Naive thymus-derived CD4-positive, alpha-beta T cell (primary cell): ENCODE measurements at regions not wholly inside any gene's neighbourhood (a gene's known extent, or its start where the extent isn't known, plus 50 kb on each side); places are given as distances from the start of the nearest gene placed in this dataset.

Experiments used
- ATAC-seq: fragments of 150-1000 bp; cut with Tn5 transposase; 2 replicates; pipeline ENCODE4 v1.10.0; 2021; ENCODE audit warnings: mild to moderate bottlenecking, moderate library complexity
- CTCF ChIA-PET: fragments of 350-600 bp; sonication (Branson Sonifier 250); formaldehyde crosslinking; loops from one replicate; lab custom pipeline; 2021; ENCODE audit warnings: antibody characterized with exemption; lab: Charles Lee
- POLR2A ChIA-PET: fragments of 350-600 bp; sonication (Branson Sonifier 250); formaldehyde crosslinking; loops from one replicate; lab custom pipeline; 2021; ENCODE audit warnings: antibody characterized with exemption, inconsistent platforms; lab: Charles Lee
- DNase-seq, 9 donors: peaks; one replicate each; pipeline versions ENCODE4 v3.0.0 to v3.0.0-alpha.2; 2020 to 2022; ENCODE audit warnings: mixed read lengths in 1 of 9
- H3K27ac ChIP-seq: one replicate; pipeline ENCODE4 v1.7.0; 2013; ENCODE audit warnings: mild to moderate bottlenecking, low read depth, low read length, moderate library complexity
- H3K27me3 ChIP-seq, 2 donors: one replicate each; pipeline ENCODE4 v1.7.0; 2013; ENCODE audit warnings: low read length in 2 of 2, mild to moderate bottlenecking in 2 of 2, moderate library complexity in 2 of 2; ENCODE audit not compliant: control insufficient read depth in 2 of 2, insufficient read depth in 2 of 2
- H3K36me3 ChIP-seq, 3 experiments: 1 replicate in 2 of 3; 2 replicates in 1 of 3; pipeline ENCODE4 v1.7.0; 2013; ENCODE audit warnings: low read length in 3 of 3, mild to moderate bottlenecking in 3 of 3, moderate library complexity in 1 of 3; ENCODE audit not compliant: insufficient read depth in 3 of 3, control insufficient read depth in 2 of 3
- H3K4me1 ChIP-seq, 2 donors: one replicate each; pipeline ENCODE4 v1.7.0; 2013; ENCODE audit warnings: low read length in 2 of 2, mild to moderate bottlenecking in 2 of 2, moderate library complexity in 1 of 2; ENCODE audit not compliant: control insufficient read depth in 2 of 2, insufficient read depth in 2 of 2
- H3K4me3 ChIP-seq: 2 replicates; pipeline ENCODE4 v1.7.0; 2013; ENCODE audit warnings: mild to moderate bottlenecking, low read length
- H3K9me3 ChIP-seq, 3 experiments: 1 replicate in 2 of 3; 2 replicates in 1 of 3; pipeline ENCODE4 v1.7.0; 2013; ENCODE audit warnings: low read length in 3 of 3; ENCODE audit not compliant: control insufficient read depth in 2 of 3
- H3K27ac Mint-ChIP-seq, 9 donors: one replicate each; pipeline ENCODE4 v1.8.0; 2020 to 2022; ENCODE audit warnings: mixed read lengths in 9 of 9, mild to moderate bottlenecking in 8 of 9, moderate library complexity in 5 of 9, inconsistent platforms in 2 of 9
- H3K27me3 Mint-ChIP-seq, 5 donors: one replicate each; pipeline ENCODE4 v1.8.0; 2021 to 2022; ENCODE audit warnings: mixed read lengths in 5 of 5, mild to moderate bottlenecking in 1 of 5
- H3K36me3 Mint-ChIP-seq, 5 donors: one replicate each; pipeline ENCODE4 v1.8.0; 2020 to 2022; ENCODE audit warnings: mixed read lengths in 5 of 5, mild to moderate bottlenecking in 3 of 5, inconsistent platforms in 1 of 5
- H3K4me1 Mint-ChIP-seq, 7 donors: one replicate each; pipeline ENCODE4 v1.8.0; 2020 to 2022; ENCODE audit warnings: mixed read lengths in 7 of 7, mild to moderate bottlenecking in 3 of 7, inconsistent platforms in 1 of 7
- H3K4me3 Mint-ChIP-seq, 10 donors: one replicate each; pipeline ENCODE4 v1.8.0; 2020 to 2022; ENCODE audit warnings: mild to moderate bottlenecking in 10 of 10, mixed read lengths in 10 of 10, moderate library complexity in 6 of 10, inconsistent platforms in 2 of 10
- H3K9me3 Mint-ChIP-seq, 11 donors: one replicate each; pipeline ENCODE4 v1.8.0; 2020 to 2022; ENCODE audit warnings: mixed read lengths in 11 of 11, mild to moderate bottlenecking in 4 of 11, inconsistent platforms in 1 of 11, moderate library complexity in 1 of 11
- intact Hi-C, 2 donors: fragments of 100-400 bp; cut with micrococcal nuclease; formaldehyde crosslinking; loops; one replicate each; pipeline ENCODE4 v1.15.1; 2023

DNA sequence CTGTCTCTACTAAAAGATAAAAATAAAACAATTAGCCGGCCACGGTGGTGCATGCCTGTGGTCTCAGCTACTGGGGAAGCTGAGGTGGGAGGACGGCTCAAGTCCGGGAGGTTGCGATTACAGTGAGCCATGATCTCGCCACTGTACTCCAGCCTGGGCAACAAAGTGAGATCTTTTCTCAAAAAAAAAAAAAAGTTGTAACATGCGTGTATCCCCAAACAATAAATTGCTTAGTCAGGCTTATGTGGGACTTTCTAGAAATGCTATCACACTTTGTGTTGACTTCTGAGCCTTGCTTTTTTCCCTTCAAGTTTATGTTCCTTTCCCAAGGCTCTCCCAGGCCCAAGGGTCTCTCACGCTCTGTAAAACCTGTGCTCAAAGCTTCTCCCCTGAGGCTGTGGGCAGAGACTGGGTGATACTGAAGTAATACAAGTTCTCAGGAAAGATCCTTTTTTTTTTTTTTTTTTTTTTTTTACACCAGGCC, 88.0 kb upstream of the TNS3 start:
- no peak overlapping the region for H3K27ac Mint-ChIP-seq
- POLR2A ChIA-PET = no interaction called here
- no peak overlapping the region for H3K4me3 ChIP-seq

DNA sequence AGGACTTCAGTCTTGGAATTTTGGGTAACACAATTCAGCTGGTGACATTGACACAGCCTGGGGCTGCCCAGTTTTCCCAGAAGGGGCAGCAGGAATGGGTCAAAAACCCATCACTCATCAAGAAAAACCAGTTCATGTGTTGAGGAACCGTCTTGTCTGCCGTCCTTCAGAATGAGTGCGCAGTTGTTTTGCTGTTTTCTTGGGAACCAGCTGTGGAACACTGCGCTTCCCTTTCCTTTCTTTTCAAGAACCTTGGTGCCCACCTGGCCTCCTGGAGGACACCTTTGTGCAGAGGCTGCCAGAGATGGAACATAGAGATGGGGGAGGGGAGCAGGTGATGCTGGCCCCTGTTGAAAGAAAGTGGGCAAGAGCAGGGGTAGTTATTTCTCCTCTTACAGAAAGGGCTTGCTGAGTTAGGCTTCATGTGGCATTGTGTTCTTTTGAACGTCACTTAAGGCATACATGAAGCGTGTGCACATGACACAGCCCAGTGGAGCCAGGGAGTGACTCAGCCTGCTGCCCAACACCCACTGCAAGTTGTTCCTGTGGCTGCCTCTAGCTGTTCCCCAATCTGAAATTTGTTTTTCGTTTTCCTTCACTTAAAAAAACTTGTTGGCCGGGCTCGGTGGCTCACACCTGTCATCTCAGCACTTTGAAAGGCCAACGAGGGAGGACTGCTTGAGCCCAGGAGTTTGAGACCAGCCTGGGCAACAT, 87.4 kb upstream of the TNS3 start:
- no peaks in the 10 kb centered on the region for H3K4me1 ChIP-seq
- peak in 1 of 9 donors; percentile 15 for DNase-seq
- peak; percentile 93 for ATAC-seq
- no peak overlapping the region for H3K4me3 ChIP-seq
- POLR2A ChIA-PET = no interaction called here
- H3K27ac ChIP-seq = no peak overlapping the region
- H3K9me3 ChIP-seq = no peaks in the 10 kb centered on the region
- intact Hi-C loops = no loop called here
- Mint-ChIP-seq H3K9me3 (peaks cover 0 to 4% (median 0%) of the 10 kb centered on the region in 11 donors), H3K27me3 (no peaks in the 10 kb centered on the region), H3K36me3 (no peaks in the 10 kb centered on the region), H3K4me1 (peaks cover 0 to 3% (median 0%) of the 10 kb centered on the region in 7 donors), H3K27ac (no peak overlapping the region), H3K4me3 (no peak overlapping the region)
- no peaks in the 10 kb centered on the region for H3K36me3 ChIP-seq
- no peaks in the 10 kb centered on the region for H3K27me3 ChIP-seq
- CTCF ChIA-PET = no interaction called here

More for the DNA sequence above, 88.0 kb upstream of the TNS3 start:
- Mint-ChIP-seq H3K4me3 (no peak overlapping the region), H3K27me3 (no peaks in the 10 kb centered on the region), H3K4me1 (peaks cover 0 to 3% (median 0%) of the 10 kb centered on the region in 7 donors), H3K9me3 (peaks cover 0 to 4% (median 0%) of the 10 kb centered on the region in 11 donors), H3K36me3 (no peaks in the 10 kb centered on the region)
- no peaks in the 10 kb centered on the region for H3K36me3 ChIP-seq
- no peaks in the 10 kb centered on the region for H3K27me3 ChIP-seq
- no peaks in the 10 kb centered on the region for H3K4me1 ChIP-seq
- CTCF ChIA-PET = no interaction called here
- ATAC-seq (peak; percentile 12), DNase-seq (no peak)
- intact Hi-C loops = no loop called here
- H3K9me3 ChIP-seq = no peaks in the 10 kb centered on the region
- no peak overlapping the region for H3K27ac ChIP-seq

DNA sequence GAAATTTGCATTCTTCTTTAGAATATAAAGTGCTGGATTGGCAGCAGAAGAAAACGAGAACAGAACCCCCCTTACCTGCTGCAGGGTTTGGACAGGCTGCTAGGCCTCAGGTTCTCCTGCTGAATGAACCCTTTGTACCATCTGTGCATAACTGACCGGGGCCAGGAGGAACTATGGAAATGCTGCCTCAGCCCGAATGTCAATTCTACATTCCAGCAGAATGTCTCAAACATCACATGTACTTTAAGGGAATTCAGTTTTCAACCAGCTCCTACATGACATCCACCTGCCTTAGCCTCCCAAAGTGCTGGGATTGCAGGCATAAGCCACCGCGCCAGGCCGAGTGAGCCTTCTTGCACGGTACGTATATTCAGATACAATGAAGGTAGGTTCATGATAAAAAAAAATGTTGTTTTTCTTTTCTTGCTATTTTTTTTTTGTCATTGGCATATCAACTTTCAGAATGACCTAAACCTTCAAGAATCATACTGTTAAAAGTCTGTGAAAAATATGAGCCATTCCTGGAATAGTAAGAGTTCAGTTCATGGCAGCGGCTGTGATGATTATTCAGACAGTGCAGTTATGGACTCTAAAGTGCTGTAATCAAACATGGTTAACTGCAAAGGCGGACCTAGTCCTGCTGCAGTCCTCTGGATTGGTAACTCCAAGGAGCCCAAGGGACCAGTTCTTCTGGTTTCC, 84.4 kb upstream of the TNS3 start:
- Histone ChIP-seq H3K27me3 (no peaks in the 10 kb centered on the region), H3K4me1 (no peaks in the 10 kb centered on the region), H3K36me3 (no peaks in the 10 kb centered on the region), H3K9me3 (no peaks in the 10 kb centered on the region), H3K4me3 (no peak overlapping the region), H3K27ac (no peak overlapping the region)
- no peaks in the 10 kb centered on the region for H3K27me3 Mint-ChIP-seq
- no peak overlapping the region for H3K4me3 Mint-ChIP-seq
- H3K36me3 Mint-ChIP-seq = no peaks in the 10 kb centered on the region
- POLR2A ChIA-PET = no interaction called here
- H3K27ac Mint-ChIP-seq = no peak overlapping the region
- H3K4me1 Mint-ChIP-seq = peaks cover 0 to 3% (median 0%) of the 10 kb centered on the region in 7 donors
- peaks cover 0 to 4% (median 0%) of the 10 kb centered on the region in 11 donors for H3K9me3 Mint-ChIP-seq
- no peak for DNase-seq
- CTCF ChIA-PET = no interaction called here
- no peak for ATAC-seq
- intact Hi-C loops = no loop called here

DNA sequence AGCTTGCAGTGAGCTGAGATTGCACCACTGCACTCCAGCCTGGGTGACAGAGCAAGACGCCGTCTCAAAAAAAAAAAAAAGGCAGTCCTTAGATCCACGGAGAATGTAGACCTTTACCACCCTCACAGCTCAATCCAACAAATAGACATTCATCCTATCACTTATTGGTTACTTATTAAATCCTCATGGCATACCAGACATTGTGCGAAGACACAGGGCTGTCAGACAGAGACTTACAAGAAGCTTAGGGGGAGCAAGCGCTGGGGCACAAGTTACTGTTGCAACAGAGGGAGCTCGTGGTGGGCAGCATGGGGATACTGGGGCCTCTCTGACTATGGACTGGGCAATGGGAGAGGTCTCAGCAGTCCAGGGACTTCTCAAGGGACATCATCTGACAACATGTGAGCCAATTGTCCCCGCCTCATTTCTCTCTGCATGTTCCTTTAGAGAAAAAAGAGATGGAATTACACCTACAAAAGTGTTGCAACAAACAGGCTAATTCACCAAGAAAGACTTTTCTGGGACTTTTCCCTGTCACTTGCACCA, 82.8 kb upstream of the TNS3 start:
- Histone ChIP-seq H3K36me3 (no peaks in the 10 kb centered on the region), H3K4me3 (no peak overlapping the region), H3K4me1 (no peaks in the 10 kb centered on the region), H3K27me3 (no peaks in the 10 kb centered on the region), H3K9me3 (no peaks in the 10 kb centered on the region), H3K27ac (no peak overlapping the region)
- CTCF ChIA-PET = no interaction called here
- H3K27ac Mint-ChIP-seq = no peak overlapping the region
- POLR2A ChIA-PET = no interaction called here
- peaks cover 0 to 4% (median 0%) of the 10 kb centered on the region in 11 donors for H3K9me3 Mint-ChIP-seq
- peaks cover 0 to 3% (median 0%) of the 10 kb centered on the region in 7 donors for H3K4me1 Mint-ChIP-seq
- no peaks in the 10 kb centered on the region for H3K27me3 Mint-ChIP-seq
- H3K36me3 Mint-ChIP-seq = no peaks in the 10 kb centered on the region
- ATAC-seq = no peak
- DNase-seq = no peak
- H3K4me3 Mint-ChIP-seq = no peak overlapping the region
- intact Hi-C loops = no loop called here

DNA sequence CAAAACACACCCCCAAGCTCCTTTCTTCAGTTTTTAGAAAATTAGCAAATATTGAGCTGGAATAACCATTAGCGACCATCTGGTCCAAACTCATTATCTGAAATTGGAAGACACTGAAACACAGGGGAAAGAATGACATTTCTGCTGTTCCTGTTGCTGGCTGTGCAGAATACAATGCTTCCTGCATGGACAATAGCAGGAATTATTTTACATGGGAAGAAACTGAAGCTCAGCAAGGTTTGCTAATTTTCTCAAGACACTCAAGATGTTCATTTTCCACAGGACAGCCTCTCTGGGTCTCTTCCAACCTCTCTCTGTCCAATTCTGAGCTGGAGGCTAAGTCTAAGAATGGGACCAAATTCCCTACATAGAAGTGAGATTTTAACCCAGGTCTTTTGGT, 81.9 kb upstream of the TNS3 start:
- no peaks in the 10 kb centered on the region for H3K27me3 Mint-ChIP-seq
- Histone ChIP-seq H3K4me1 (no peaks in the 10 kb centered on the region), H3K27me3 (no peaks in the 10 kb centered on the region), H3K36me3 (no peaks in the 10 kb centered on the region), H3K4me3 (no peak overlapping the region), H3K27ac (no peak overlapping the region), H3K9me3 (no peaks in the 10 kb centered on the region)
- intact Hi-C loops = no loop called here
- ChIA-PET CTCF (no interaction called here), POLR2A (no interaction called here)
- H3K9me3 Mint-ChIP-seq = peaks cover 0 to 4% (median 0%) of the 10 kb centered on the region in 11 donors
- no peak overlapping the region for H3K27ac Mint-ChIP-seq
- ATAC-seq = no peak
- no peaks in the 10 kb centered on the region for H3K4me1 Mint-ChIP-seq
- no peak for DNase-seq
- no peak overlapping the region for H3K4me3 Mint-ChIP-seq
- no peaks in the 10 kb centered on the region for H3K36me3 Mint-ChIP-seq

DNA sequence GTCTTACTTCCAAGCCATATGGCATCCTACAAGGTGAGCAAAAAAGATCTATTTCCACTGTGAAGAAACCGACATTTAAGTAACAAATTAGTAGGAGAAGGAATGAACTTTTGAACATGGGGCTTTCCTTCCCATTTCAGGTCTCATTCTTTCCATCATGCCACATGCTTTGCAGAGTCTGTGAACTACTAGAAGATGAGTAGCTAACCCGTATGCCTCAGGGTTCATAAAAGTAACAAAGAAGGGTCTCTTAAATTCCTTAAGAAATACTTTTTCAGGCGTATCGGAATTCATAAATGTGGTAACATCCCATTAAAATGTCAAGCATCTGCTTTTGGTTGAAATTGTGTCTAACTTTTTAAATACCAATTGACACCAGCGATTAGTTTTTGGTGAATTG, 81.3 kb upstream of the TNS3 start:
- H3K4me3 ChIP-seq = no peak overlapping the region
- no peaks in the 10 kb centered on the region for H3K4me1 ChIP-seq
- no peak for DNase-seq
- H3K9me3 ChIP-seq = no peaks in the 10 kb centered on the region
- ChIA-PET POLR2A (no interaction called here), CTCF (no interaction called here)
- no peak overlapping the region for H3K27ac ChIP-seq
- H3K27me3 Mint-ChIP-seq = no peaks in the 10 kb centered on the region
- H3K4me1 Mint-ChIP-seq = no peaks in the 10 kb centered on the region
- ATAC-seq = no peak
- H3K36me3 ChIP-seq = no peaks in the 10 kb centered on the region
- H3K27me3 ChIP-seq = no peaks in the 10 kb centered on the region
- H3K9me3 Mint-ChIP-seq = peaks cover 0 to 4% (median 0%) of the 10 kb centered on the region in 11 donors
- intact Hi-C loops = no loop called here
- H3K4me3 Mint-ChIP-seq = no peak overlapping the region
- no peak overlapping the region for H3K27ac Mint-ChIP-seq
- H3K36me3 Mint-ChIP-seq = no peaks in the 10 kb centered on the region
